T-cell (primary cell): ENCODE measurements at regions not wholly inside any gene's neighbourhood (a gene's known extent, or its start where the extent isn't known, plus 50 kb on each side); places are given as distances from the start of the nearest gene placed in this dataset.

Experiments
- ATAC-seq, 4 experiments: fragments of 200-7000 bp in 3 of 4; fragments of 150-1000 bp in 1 of 4; cut with Tn5 transposase; replicated peaks in 1 of 4; 1 replicate in 3 of 4; 2 replicates in 1 of 4; pipeline ENCODE4 v1.10.0; 2021; ENCODE audit warnings: moderate library complexity in 3 of 4, mild to moderate bottlenecking in 2 of 4, moderate number of reproducible peaks in 1 of 4
- CTCF ChIA-PET, 2 donors: fragments of 300-600 bp; sonication (Branson Sonifier 250); formaldehyde crosslinking; loops; one replicate each; lab custom pipeline; 2022; ENCODE audit warnings: antibody characterized with exemption in 2 of 2; lab: Charles Lee
- POLR2A ChIA-PET, 2 donors: fragments of 300-600 bp; sonication (Branson Sonifier 250); formaldehyde crosslinking; loops; one replicate each; lab custom pipeline; 2022; ENCODE audit warnings: antibody characterized with exemption in 2 of 2; lab: Charles Lee
- DNase-seq, 35 experiments: peaks; one replicate each; pipeline versions ENCODE4 v3.0.0 to v3.0.0-alpha.2; 2013 to 2023
- H3K27ac ChIP-seq: one replicate; pipeline ENCODE4 v1.5.1; 2013; ENCODE audit warnings: low read length
- H3K27me3 ChIP-seq, 2 experiments: replicated peaks in 1 of 2; 1 replicate in 1 of 2; 2 replicates in 1 of 2; pipeline versions ENCODE4 v1.6.1 to v1.7.0; 2013; ENCODE audit warnings: low read length in 1 of 2, mixed read lengths in 1 of 2; ENCODE audit not compliant: control insufficient read depth in 2 of 2, insufficient read depth in 2 of 2; ENCODE audit errors: extremely low read depth in 1 of 2
- H3K36me3 ChIP-seq, 2 donors: 1 replicate in 1 of 2; 2 replicates in 1 of 2; pipeline versions ENCODE4 v1.6.1 to v1.7.0; 2013; ENCODE audit warnings: low read length in 1 of 2; ENCODE audit not compliant: control insufficient read depth in 2 of 2, insufficient read depth in 1 of 2; ENCODE audit errors: extremely low read depth in 1 of 2
- H3K4me1 ChIP-seq, 2 experiments: 1 replicate in 1 of 2; 2 replicates in 1 of 2; pipeline versions ENCODE4 v1.6.1 to v1.7.0; 2013; ENCODE audit warnings: low read length in 2 of 2, mixed read lengths in 1 of 2; ENCODE audit not compliant: insufficient read depth in 2 of 2, control insufficient read depth in 1 of 2; ENCODE audit errors: extremely low read depth in 1 of 2
- H3K4me3 ChIP-seq, 2 donors: 1 replicate in 1 of 2; 2 replicates in 1 of 2; pipeline versions ENCODE4 v1.5.1 to v1.7.0; 2013; ENCODE audit warnings: mild to moderate bottlenecking in 2 of 2, low read length in 1 of 2, moderate library complexity in 1 of 2; ENCODE audit not compliant: control insufficient read depth in 1 of 2; ENCODE audit errors: extremely low read depth in 1 of 2
- H3K9me3 ChIP-seq: 2 replicates; pipeline ENCODE4 v1.7.0; 2013
- H3K27ac Mint-ChIP-seq, 2 donors: one replicate each; pipeline ENCODE4 v1.8.0; 2020 to 2021; ENCODE audit warnings: mild to moderate bottlenecking in 2 of 2, mixed read lengths in 2 of 2
- H3K27me3 Mint-ChIP-seq, 2 donors: one replicate each; pipeline ENCODE4 v1.8.0; 2021 to 2022; ENCODE audit warnings: mixed read lengths in 2 of 2
- H3K36me3 Mint-ChIP-seq: one replicate; pipeline ENCODE4 v1.8.0; 2021; ENCODE audit warnings: mixed read lengths
- H3K4me1 Mint-ChIP-seq, 3 donors: one replicate each; pipeline ENCODE4 v1.8.0; 2020 to 2022; ENCODE audit warnings: mixed read lengths in 3 of 3, mild to moderate bottlenecking in 1 of 3
- H3K4me3 Mint-ChIP-seq, 3 donors: one replicate each; pipeline ENCODE4 v1.8.0; 2020 to 2022; ENCODE audit warnings: mild to moderate bottlenecking in 3 of 3, mixed read lengths in 3 of 3, moderate library complexity in 3 of 3
- H3K9me3 Mint-ChIP-seq, 3 donors: one replicate each; pipeline ENCODE4 v1.8.0; 2020 to 2022; ENCODE audit warnings: mixed read lengths in 3 of 3
- WGBS: methylation state at CpG from one replicate; pipeline ENCODE4 v1.1.5; 2013; ENCODE audit warnings: missing lambda C conversion rate; ENCODE audit not compliant: insufficient coverage; 5-methylcytosine and 5-hydroxymethylcytosine counted together

GRCh38 chr13:36549126-36549702 is 116.9 kb downstream of the CCNA1 start:
- CTCF ChIA-PET, result interaction anchor here in 1 of 2 donors (0.6 kb wide), 1 partner anchor 135 kb away, joined by 4 read pairs; no protein-coding TSS in a partner anchor
- Mint-ChIP-seq H3K4me3 (no peak overlapping the region), H3K9me3 (no peaks in the 10 kb centered on the region), H3K4me1 (peaks cover 0 to 2% (median 0%) of the 10 kb centered on the region in 3 donors), H3K27ac (no peak overlapping the region), H3K27me3 (peaks cover 0 to 2% of the 10 kb centered on the region in 2 donors), H3K36me3 (no peaks in the 10 kb centered on the region)
- DNase-seq, result no peak
- Histone ChIP-seq H3K27me3 (no peaks in the 10 kb centered on the region), H3K36me3 (no peaks in the 10 kb centered on the region), H3K27ac (no peak overlapping the region), H3K9me3 (no peaks in the 10 kb centered on the region), H3K4me1 (no peaks in the 10 kb centered on the region), H3K4me3 (no peak overlapping the region)
- WGBS, result 88% methylated on average over 1 of the region's 2 CpGs
- POLR2A ChIA-PET, result no interaction called here
- ATAC-seq, result no peak

DNA sequence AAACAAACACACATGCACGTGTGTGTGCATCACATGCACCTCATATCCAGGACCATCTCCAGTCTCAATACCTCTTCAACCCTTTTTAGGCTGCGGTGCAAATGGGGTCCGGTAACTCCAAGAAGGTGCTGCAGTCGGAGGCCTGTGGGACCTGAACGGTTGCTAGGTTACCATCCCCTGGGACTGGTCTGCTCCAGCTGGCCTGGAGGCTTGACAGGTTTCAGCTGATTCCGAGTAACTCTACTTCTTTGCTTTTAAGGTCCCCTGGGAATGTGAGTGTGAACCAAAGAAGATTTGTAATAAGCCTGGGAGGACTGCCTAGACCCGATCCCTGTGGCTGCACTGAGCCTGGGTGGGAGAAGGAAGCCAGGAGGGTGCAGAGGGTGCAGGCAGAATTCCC is 117.5 kb downstream of the CCNA1 start:
- H3K9me3 ChIP-seq, result no peaks in the 10 kb centered on the region
- ChIA-PET CTCF (interaction anchor here in 1 of 2 donors (0.5 kb wide), 1 partner anchor 21 kb away, joined by 4 read pairs; no protein-coding TSS in a partner anchor), POLR2A (no interaction called here)
- Mint-ChIP-seq H3K27me3 (peaks cover 0 to 2% of the 10 kb centered on the region in 2 donors), H3K4me1 (peaks cover 0 to 2% (median 0%) of the 10 kb centered on the region in 3 donors), H3K27ac (no peak overlapping the region), H3K36me3 (no peaks in the 10 kb centered on the region), H3K4me3 (no peak overlapping the region), H3K9me3 (no peaks in the 10 kb centered on the region)
- no peak overlapping the region for H3K4me3 ChIP-seq
- WGBS, result 84% methylated on average over 5 of the region's 7 CpGs
- H3K27ac ChIP-seq, result no peak overlapping the region
- H3K27me3 ChIP-seq, result no peaks in the 10 kb centered on the region
- no peak for DNase-seq
- H3K36me3 ChIP-seq, result no peaks in the 10 kb centered on the region
- H3K4me1 ChIP-seq, result no peaks in the 10 kb centered on the region
- ATAC-seq, result no peak

GRCh38 chr13:36550177-36550576 is 117.9 kb downstream of the CCNA1 start:
- Histone ChIP-seq H3K36me3 (no peaks in the 10 kb centered on the region), H3K9me3 (no peaks in the 10 kb centered on the region), H3K4me3 (no peak overlapping the region), H3K27me3 (no peaks in the 10 kb centered on the region), H3K27ac (no peak overlapping the region), H3K4me1 (no peaks in the 10 kb centered on the region)
- CTCF ChIA-PET, result interaction anchor here in 1 of 2 donors (0.5 kb wide), 1 partner anchor 20 kb away, joined by 4 read pairs; no protein-coding TSS in a partner anchor
- Mint-ChIP-seq H3K27me3 (peaks cover 0 to 2% of the 10 kb centered on the region in 2 donors), H3K4me1 (peaks cover 0 to 2% (median 0%) of the 10 kb centered on the region in 3 donors), H3K4me3 (no peak overlapping the region), H3K9me3 (no peaks in the 10 kb centered on the region), H3K36me3 (no peaks in the 10 kb centered on the region), H3K27ac (no peak overlapping the region)
- POLR2A ChIA-PET, result no interaction called here
- ATAC-seq (no peak), DNase-seq (no peak)
- WGBS, result no CpG with 5 or more reads among the region's 2 CpGs

DNA sequence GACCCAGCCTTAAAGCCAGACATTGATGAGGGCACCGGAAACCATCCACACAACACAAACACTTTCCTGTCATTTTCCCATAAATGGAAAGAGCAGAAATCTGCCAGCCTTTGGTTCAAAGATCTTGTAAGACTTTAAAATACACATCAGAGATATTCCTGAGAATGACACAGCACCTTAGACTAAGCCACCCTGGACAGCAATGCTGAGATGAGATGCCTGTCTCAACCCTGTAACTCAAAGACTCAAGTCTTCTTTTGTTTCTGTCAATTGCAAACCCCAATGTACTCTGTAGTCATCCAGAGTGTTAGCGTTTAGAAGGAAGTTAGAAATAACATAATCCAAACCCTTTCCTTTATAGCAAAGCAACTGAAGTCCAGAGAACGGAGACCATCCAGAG is 119.2 kb downstream of the CCNA1 start:
- H3K27ac Mint-ChIP-seq, result no peak overlapping the region
- WGBS, result 100% methylated on average over 1 of the region's 3 CpGs
- DNase-seq (no peak), ATAC-seq (no peak)
- H3K27me3 Mint-ChIP-seq, result peaks cover 0 to 2% of the 10 kb centered on the region in 2 donors
- Histone ChIP-seq H3K27ac (no peak overlapping the region), H3K9me3 (no peaks in the 10 kb centered on the region), H3K27me3 (no peaks in the 10 kb centered on the region), H3K36me3 (no peaks in the 10 kb centered on the region), H3K4me1 (no peaks in the 10 kb centered on the region), H3K4me3 (no peak overlapping the region)
- ChIA-PET CTCF (no interaction called here), POLR2A (no interaction called here)
- no peaks in the 10 kb centered on the region for H3K36me3 Mint-ChIP-seq
- no peak overlapping the region for H3K4me3 Mint-ChIP-seq
- H3K9me3 Mint-ChIP-seq, result no peaks in the 10 kb centered on the region
- peaks cover 0 to 2% (median 0%) of the 10 kb centered on the region in 3 donors for H3K4me1 Mint-ChIP-seq

- POLR2A ChIA-PET, result no interaction called here
Observed at GRCh38 chr13:36552334-36552733, 120.0 kb downstream of the CCNA1 start.

GRCh38 chr13:36553491-36553890 is 120.3 kb upstream of the SERTM1 start:
- Mint-ChIP-seq H3K27me3 (peaks cover 0 to 2% of the 10 kb centered on the region in 2 donors), H3K27ac (no peak overlapping the region), H3K4me1 (peaks cover 0 to 2% (median 0%) of the 10 kb centered on the region in 3 donors), H3K4me3 (no peak overlapping the region), H3K9me3 (peaks cover 0 to 3% (median 0%) of the 10 kb centered on the region in 3 donors), H3K36me3 (no peaks in the 10 kb centered on the region)
- no peak for DNase-seq
- no peaks in the 10 kb centered on the region for H3K9me3 ChIP-seq
- no peak overlapping the region for H3K27ac ChIP-seq
- no peak overlapping the region for H3K4me3 ChIP-seq
- WGBS, result no CpG with 5 or more reads among the region's 1 CpG
- no peaks in the 10 kb centered on the region for H3K4me1 ChIP-seq
- ChIA-PET POLR2A (interaction anchor here in 1 of 2 donors (0.6 kb wide), 1 partner anchor 9 kb away, joined by 3 read pairs; no protein-coding TSS in a partner anchor), CTCF (no interaction called here)
- no peaks in the 10 kb centered on the region for H3K27me3 ChIP-seq
- no peak for ATAC-seq
- no peaks in the 10 kb centered on the region for H3K36me3 ChIP-seq

More at GRCh38 chr13:36552334-36552733, 120.0 kb downstream of the CCNA1 start:
- Histone ChIP-seq H3K36me3 (no peaks in the 10 kb centered on the region), H3K9me3 (no peaks in the 10 kb centered on the region), H3K27ac (no peak overlapping the region), H3K4me3 (no peak overlapping the region), H3K27me3 (no peaks in the 10 kb centered on the region), H3K4me1 (no peaks in the 10 kb centered on the region)
- WGBS, result 67% methylated on average over 1 of the region's 1 CpG
- no peaks in the 10 kb centered on the region for H3K36me3 Mint-ChIP-seq
- H3K4me1 Mint-ChIP-seq, result peaks cover 0 to 2% (median 0%) of the 10 kb centered on the region in 3 donors
- DNase-seq (no peak), ATAC-seq (no peak)
- CTCF ChIA-PET, result no interaction called here
- no peak overlapping the region for H3K27ac Mint-ChIP-seq
- no peak overlapping the region for H3K4me3 Mint-ChIP-seq
- no peaks in the 10 kb centered on the region for H3K9me3 Mint-ChIP-seq
- peaks cover 0 to 2% of the 10 kb centered on the region in 2 donors for H3K27me3 Mint-ChIP-seq
